ENCODE measurements at regions not wholly inside any gene's neighbourhood (a gene's known extent, or its start where the extent isn't known, plus 50 kb on each side); places are given as distances from the start of the nearest gene placed in this dataset.

DNA sequence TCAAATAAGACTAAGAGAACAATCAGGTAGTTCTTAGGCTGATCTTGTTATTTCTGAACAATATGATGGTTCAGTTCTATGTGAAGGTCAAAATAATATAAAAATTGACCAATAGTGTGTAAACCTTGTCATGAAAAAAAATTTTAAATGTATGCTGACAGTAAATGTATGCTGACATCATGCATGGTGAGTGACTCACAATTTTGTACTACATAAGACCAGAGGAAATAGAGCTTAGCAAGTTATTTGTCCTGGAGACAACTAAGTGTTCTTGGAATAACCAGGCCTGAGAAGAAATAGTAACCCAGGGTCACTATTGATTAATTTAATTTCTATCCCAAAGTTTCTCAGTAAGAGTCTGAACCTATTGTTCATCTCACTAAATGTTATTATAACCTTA, 182.2 kb upstream of the PCDH15 start:
- no peak for ATAC-seq
- TF ChIP-seq, protein P1, sequence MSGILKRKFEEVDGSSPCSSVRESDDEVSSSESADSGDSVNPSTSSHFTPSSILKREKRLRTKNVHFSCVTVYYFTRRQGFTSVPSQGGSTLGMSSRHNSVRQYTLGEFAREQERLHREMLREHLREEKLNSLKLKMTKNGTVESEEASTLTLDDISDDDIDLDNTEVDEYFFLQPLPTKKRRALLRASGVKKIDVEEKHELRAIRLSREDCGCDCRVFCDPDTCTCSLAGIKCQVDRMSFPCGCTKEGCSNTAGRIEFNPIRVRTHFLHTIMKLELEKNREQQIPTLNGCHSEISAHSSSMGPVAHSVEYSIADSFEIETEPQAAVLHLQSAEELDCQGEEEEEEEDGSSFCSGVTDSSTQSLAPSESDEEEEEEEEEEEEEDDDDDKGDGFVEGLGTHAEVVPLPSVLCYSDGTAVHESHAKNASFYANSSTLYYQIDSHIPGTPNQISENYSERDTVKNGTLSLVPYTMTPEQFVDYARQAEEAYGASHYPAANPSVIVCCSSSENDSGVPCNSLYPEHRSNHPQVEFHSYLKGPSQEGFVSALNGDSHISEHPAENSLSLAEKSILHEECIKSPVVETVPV (CRISPR knock-in tag; IDR thresholded peaks at IDR 0.05), result no peak
- TF ChIP-seq, protein P2, sequence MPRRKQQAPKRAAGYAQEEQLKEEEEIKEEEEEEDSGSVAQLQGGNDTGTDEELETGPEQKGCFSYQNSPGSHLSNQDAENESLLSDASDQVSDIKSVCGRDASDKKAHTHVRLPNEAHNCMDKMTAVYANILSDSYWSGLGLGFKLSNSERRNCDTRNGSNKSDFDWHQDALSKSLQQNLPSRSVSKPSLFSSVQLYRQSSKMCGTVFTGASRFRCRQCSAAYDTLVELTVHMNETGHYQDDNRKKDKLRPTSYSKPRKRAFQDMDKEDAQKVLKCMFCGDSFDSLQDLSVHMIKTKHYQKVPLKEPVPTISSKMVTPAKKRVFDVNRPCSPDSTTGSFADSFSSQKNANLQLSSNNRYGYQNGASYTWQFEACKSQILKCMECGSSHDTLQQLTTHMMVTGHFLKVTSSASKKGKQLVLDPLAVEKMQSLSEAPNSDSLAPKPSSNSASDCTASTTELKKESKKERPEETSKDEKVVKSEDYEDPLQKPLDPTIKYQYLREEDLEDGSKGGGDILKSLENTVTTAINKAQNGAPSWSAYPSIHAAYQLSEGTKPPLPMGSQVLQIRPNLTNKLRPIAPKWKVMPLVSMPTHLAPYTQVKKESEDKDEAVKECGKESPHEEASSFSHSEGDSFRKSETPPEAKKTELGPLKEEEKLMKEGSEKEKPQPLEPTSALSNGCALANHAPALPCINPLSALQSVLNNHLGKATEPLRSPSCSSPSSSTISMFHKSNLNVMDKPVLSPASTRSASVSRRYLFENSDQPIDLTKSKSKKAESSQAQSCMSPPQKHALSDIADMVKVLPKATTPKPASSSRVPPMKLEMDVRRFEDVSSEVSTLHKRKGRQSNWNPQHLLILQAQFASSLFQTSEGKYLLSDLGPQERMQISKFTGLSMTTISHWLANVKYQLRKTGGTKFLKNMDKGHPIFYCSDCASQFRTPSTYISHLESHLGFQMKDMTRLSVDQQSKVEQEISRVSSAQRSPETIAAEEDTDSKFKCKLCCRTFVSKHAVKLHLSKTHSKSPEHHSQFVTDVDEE (CRISPR knock-in tag; IDR thresholded peaks at IDR 0.05), result no peak
- TF ChIP-seq ZC3H10 (CRISPR knock-in tag; IDR thresholded peaks at IDR 0.05), result no peak

DNA sequence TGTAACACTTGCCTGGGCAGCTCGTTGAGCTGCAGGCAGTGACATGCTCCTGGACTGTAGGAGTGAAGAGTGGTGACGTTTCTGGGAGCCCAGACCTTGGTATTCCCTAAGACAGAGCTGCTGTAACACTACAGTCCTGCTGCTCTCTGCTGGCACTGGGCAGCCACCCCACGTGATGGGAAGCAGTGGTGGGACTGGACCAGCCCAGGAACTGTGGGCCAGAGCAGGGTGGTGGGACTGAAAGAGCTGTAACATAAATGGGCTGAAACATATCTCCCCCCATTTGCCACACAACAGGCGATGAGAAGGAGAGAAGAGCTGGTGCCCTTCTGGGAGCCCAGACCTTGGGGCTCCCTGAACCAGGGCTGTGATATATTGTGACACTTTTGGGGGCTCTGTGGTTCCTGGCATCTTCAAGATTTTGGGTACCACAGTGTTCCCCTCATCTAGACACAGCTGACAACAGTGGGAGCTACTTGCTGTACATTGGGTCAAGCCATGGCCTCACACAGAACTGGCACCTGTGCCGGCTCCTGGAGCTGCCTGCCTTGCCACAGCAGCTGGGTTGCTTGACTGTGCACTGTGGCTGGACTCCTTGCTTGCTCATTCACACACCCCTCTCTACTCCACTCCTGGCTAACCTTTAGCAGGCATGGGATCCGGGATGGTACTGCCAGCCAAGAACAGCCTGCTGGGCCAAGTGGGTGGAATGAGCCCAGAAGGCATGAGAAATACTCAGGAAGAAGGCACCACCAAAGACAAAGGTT, 161.3 kb upstream of the PCDH15 start:
- no peak for TF ChIP-seq ISL1 (CRISPR knock-in tag; IDR thresholded peaks at IDR 0.05)
- no peak for TF ChIP-seq OSR1 (CRISPR knock-in tag; IDR thresholded peaks at IDR 0.05)
- no peak for TF ChIP-seq CSDC2 (CRISPR knock-in tag; IDR thresholded peaks at IDR 0.05)
- no peak for TF ChIP-seq SNAI2 (CRISPR knock-in tag; IDR thresholded peaks at IDR 0.05)
- TF ChIP-seq ZFP3 (CRISPR knock-in tag; IDR thresholded peaks at IDR 0.05), result no peak
- TF ChIP-seq ZC3H10 (CRISPR knock-in tag; IDR thresholded peaks at IDR 0.05), result no peak
- TF ChIP-seq, protein P1 (CRISPR knock-in tag; IDR thresholded peaks at IDR 0.05), result no peak
- TF ChIP-seq, protein P3, sequence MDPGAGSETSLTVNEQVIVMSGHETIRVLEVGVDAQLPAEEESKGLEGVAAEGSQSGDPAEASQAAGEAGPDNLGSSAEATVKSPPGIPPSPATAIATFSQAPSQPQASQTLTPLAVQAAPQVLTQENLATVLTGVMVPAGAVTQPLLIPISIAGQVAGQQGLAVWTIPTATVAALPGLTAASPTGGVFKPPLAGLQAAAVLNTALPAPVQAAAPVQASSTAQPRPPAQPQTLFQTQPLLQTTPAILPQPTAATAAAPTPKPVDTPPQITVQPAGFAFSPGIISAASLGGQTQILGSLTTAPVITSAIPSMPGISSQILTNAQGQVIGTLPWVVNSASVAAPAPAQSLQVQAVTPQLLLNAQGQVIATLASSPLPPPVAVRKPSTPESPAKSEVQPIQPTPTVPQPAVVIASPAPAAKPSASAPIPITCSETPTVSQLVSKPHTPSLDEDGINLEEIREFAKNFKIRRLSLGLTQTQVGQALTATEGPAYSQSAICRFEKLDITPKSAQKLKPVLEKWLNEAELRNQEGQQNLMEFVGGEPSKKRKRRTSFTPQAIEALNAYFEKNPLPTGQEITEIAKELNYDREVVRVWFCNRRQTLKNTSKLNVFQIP (CRISPR knock-in tag; IDR thresholded peaks at IDR 0.05; ENCODE audit: borderline replicate concordance, low read depth), result no peak
- TF ChIP-seq TOX (CRISPR knock-in tag; IDR thresholded peaks at IDR 0.05; ENCODE audit: borderline replicate concordance), result no peak
- no peak for TF ChIP-seq ZNF565 (CRISPR knock-in tag; conservative IDR thresholded peaks at IDR 0.05; ENCODE audit: low read depth)
- no peak for TF ChIP-seq ZNF8 (CRISPR knock-in tag; IDR thresholded peaks at IDR 0.05)
- TF ChIP-seq GLIS3 (CRISPR knock-in tag; IDR thresholded peaks at IDR 0.05), result no peak
- TF ChIP-seq RARB (CRISPR knock-in tag; IDR thresholded peaks at IDR 0.05), result no peak
- no peak for TF ChIP-seq PPARA (CRISPR knock-in tag; IDR thresholded peaks at IDR 0.05; ENCODE audit: borderline replicate concordance)
- TF ChIP-seq, protein P4, sequence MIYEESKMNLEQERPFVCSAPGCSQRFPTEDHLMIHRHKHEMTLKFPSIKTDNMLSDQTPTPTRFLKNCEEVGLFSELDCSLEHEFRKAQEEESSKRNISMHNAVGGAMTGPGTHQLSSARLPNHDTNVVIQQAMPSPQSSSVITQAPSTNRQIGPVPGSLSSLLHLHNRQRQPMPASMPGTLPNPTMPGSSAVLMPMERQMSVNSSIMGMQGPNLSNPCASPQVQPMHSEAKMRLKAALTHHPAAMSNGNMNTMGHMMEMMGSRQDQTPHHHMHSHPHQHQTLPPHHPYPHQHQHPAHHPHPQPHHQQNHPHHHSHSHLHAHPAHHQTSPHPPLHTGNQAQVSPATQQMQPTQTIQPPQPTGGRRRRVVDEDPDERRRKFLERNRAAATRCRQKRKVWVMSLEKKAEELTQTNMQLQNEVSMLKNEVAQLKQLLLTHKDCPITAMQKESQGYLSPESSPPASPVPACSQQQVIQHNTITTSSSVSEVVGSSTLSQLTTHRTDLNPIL (CRISPR knock-in tag; IDR thresholded peaks at IDR 0.05; ENCODE audit: low read depth), result no peak
- no peak for TF ChIP-seq ZNF70 (CRISPR knock-in tag; IDR thresholded peaks at IDR 0.05)
- no peak for TF ChIP-seq TCF4 (CRISPR knock-in tag; IDR thresholded peaks at IDR 0.05; ENCODE audit: borderline replicate concordance)
- no peak for TF ChIP-seq BACH2 (CRISPR knock-in tag; IDR thresholded peaks at IDR 0.05; ENCODE audit: borderline replicate concordance)
- no peak for ATAC-seq

DNA sequence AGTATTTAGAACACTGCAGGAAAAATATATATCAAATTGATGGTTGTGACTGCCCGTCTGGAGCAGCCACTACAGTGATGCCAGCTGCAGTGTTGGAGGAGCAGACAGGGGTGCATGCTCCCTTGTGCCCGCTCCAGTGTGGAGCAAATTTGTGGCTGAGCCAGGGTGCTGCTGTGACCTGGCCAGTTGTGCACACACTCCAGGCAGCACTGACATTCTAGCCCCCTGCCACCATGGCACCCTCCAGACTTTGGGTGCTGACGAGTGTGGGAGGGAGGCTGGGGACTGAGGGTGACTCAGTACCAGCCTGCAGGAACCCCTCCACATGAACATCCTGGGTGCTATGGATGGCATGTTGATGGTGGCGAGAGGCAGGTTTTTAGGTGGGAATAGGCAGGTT, 160.0 kb upstream of the PCDH15 start:
- ATAC-seq, result no peak
- TF ChIP-seq ZNF565 (CRISPR knock-in tag; conservative IDR thresholded peaks at IDR 0.05; ENCODE audit: low read depth), result no peak
- no peak for TF ChIP-seq BACH2 (CRISPR knock-in tag; IDR thresholded peaks at IDR 0.05; ENCODE audit: borderline replicate concordance)
- no peak for TF ChIP-seq GLIS3 (CRISPR knock-in tag; IDR thresholded peaks at IDR 0.05)
- TF ChIP-seq ZNF70 (CRISPR knock-in tag; IDR thresholded peaks at IDR 0.05), result no peak
- TF ChIP-seq CSDC2 (CRISPR knock-in tag; IDR thresholded peaks at IDR 0.05), result no peak
- TF ChIP-seq, protein P1 (CRISPR knock-in tag; IDR thresholded peaks at IDR 0.05), result no peak
- no peak for TF ChIP-seq ARNTL (CRISPR knock-in tag; IDR thresholded peaks at IDR 0.05; ENCODE audit: borderline replicate concordance, low read depth)
- no peak for TF ChIP-seq ZC3H10 (CRISPR knock-in tag; IDR thresholded peaks at IDR 0.05)
- TF ChIP-seq, protein P4 (CRISPR knock-in tag; IDR thresholded peaks at IDR 0.05; ENCODE audit: low read depth), result no peak
- TF ChIP-seq OSR1 (CRISPR knock-in tag; IDR thresholded peaks at IDR 0.05), result no peak
- no peak for TF ChIP-seq ZNF8 (CRISPR knock-in tag; IDR thresholded peaks at IDR 0.05)
- TF ChIP-seq PPARA (CRISPR knock-in tag; IDR thresholded peaks at IDR 0.05; ENCODE audit: borderline replicate concordance), result no peak
- TF ChIP-seq ZFP30 (CRISPR knock-in tag; IDR thresholded peaks at IDR 0.05), result no peak
- TF ChIP-seq, protein P3 (CRISPR knock-in tag; IDR thresholded peaks at IDR 0.05; ENCODE audit: borderline replicate concordance, low read depth), result no peak
- no peak for TF ChIP-seq ZFP3 (CRISPR knock-in tag; IDR thresholded peaks at IDR 0.05)
